Fibroblast of lung (primary cell): ENCODE measurements at regions not wholly inside any gene's neighbourhood (a gene's known extent, or its start where the extent isn't known, plus 50 kb on each side); places are given as distances from the start of the nearest gene placed in this dataset.
"Not testable (repeated sequence)": the region's sequence is repeated elsewhere in the genome, so short reads cannot be mapped to it uniquely, and the experiment has no call there.

Experiments
- EZH2 ChIP-seq: IDR thresholded peaks from 2 replicates; pipeline ENCODE4 v1.5.1; 2012; ENCODE audit warnings: low read length, control low read depth, mild to moderate bottlenecking; ENCODE audit errors: missing control alignments
- TF ChIP-seq, protein P1 (sequence below), 2 donors: IDR thresholded peaks in 1 of 2; conservative IDR thresholded peaks in 1 of 2; 1 replicate in 1 of 2; 2 replicates in 1 of 2; pipeline ENCODE4 v1.5.1; 2011 to 2012; ENCODE audit warnings: low read length in 2 of 2, control low read depth in 1 of 2, inconsistent platforms in 1 of 2, low read depth in 1 of 2, mild to moderate bottlenecking in 1 of 2

DNA sequence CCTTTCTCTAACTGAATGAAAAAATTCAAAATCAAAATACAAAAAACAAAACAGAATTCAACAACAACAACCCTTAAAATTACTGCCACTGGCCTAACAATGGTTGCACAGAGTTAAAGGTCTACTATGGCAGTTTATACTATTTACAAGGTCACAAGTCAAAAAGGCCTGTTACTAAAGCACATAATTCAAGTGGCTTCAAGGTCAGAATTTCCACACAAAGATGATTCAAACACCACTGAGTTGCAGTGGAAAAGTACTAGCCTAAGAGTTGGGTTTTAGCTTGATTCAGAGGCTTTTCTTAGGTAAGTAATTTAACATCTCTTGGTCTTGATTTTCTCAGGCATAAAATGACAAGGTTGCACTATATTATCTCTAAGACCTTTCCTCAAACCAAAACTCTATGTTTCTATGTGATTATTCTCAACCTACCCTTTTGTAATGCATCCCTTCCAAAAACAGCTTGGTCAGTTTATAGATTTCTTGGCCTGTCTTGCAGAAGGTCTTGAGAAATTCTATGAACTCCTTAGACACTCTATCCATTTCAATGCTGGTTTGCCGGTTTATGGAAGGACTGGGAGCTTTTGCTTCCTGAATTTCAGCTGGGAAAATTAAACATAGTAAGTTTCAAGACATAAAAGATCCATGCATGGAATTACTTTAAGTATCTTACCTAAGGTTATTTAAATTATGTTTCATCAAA lies 189.8 kb upstream of the KCTD7 start:
- TF ChIP-seq, protein P1, sequence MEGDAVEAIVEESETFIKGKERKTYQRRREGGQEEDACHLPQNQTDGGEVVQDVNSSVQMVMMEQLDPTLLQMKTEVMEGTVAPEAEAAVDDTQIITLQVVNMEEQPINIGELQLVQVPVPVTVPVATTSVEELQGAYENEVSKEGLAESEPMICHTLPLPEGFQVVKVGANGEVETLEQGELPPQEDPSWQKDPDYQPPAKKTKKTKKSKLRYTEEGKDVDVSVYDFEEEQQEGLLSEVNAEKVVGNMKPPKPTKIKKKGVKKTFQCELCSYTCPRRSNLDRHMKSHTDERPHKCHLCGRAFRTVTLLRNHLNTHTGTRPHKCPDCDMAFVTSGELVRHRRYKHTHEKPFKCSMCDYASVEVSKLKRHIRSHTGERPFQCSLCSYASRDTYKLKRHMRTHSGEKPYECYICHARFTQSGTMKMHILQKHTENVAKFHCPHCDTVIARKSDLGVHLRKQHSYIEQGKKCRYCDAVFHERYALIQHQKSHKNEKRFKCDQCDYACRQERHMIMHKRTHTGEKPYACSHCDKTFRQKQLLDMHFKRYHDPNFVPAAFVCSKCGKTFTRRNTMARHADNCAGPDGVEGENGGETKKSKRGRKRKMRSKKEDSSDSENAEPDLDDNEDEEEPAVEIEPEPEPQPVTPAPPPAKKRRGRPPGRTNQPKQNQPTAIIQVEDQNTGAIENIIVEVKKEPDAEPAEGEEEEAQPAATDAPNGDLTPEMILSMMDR (conservative IDR thresholded peaks at IDR 0.05 in 1 of 2, IDR thresholded peaks at IDR 0.05 in 1 of 2; ENCODE audit: low read depth in 1 of 2, low read length in 2 of 2) = not testable (repeated sequence)
- TF ChIP-seq EZH2 = not testable (repeated sequence)
